ENCODE measurements at regions not wholly inside any gene's neighbourhood (a gene's known extent, or its start where the extent isn't known, plus 50 kb on each side); places are given as distances from the start of the nearest gene placed in this dataset.

DNA sequence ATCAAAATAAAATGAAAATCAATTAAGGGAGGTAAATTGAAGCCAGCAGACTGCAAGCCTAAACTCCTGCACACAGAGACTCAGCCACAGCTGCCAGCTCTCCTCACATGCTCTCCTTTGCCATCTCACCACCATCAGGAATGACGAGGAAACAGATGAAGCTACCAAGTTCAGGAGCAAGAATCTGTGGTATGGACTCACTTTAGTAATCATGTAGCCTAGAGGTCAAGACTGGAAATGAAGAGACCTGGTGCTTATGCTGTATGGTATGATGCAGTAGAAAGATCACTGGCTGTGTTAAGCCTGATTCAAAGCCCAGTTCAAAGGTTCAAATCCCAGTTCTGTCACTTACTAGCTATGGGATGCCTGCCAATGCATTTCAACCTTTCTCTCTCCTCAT lies 78.9 kb upstream of the CAMK1G start:
- no peak for DNase-seq

DNA sequence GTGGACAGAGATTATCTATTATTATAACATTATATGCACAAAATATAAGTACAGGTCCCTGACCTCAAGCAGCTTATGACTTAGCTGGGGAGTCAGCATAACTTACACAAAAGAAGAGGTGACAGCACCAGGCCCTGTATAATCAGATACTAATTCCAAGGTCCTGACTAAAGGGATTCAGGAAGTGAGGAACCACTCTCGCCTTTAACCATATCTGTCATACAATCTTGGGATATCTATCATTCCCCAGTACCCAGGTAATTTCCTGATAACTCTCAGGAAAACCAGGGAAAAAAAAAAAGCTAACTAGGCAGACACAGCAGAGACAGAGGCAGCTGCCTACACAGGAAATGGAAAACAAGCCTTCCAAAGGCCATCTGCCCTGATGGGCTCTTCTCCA lies 78.5 kb upstream of the CAMK1G start:
- no peak for DNase-seq

DNA sequence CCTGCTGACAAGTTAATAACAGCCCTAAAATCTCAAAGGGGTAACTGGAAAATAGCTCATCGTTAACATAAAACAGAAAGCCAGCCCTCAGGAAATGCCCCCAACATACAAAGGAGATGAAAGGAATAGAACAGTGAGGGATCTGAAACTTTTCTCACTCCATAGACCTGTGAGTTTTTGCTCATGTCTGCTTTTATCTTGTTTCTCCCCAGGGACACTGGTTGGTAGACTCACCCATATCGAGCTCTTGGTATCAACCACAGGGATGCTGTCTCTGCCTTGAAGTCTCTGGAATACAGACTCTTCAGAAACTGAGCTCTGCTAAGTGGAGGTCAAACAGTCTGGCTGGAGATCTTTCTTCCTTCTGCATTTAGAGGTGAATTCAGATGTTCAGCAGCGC lies 77.4 kb upstream of the CAMK1G start:
- DNase-seq = no peak

DNA sequence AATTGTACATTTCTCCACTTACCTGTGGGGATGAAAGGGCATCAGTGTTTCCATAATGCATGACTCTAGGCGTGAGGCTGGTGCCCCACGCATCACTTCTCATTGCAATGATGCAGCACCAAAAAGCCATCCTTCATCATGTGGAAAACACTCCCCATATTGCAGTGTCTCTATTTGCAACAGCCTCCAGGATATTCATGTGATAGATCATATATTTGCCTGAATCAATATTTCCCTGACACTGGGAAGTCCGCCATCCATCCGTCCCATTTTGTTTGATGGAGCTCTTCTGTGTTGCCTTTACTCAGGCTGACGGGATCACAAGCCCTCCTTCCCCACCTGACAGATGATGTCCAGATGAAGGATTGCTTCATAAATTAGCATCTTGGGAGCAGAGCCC lies 74.5 kb upstream of the CAMK1G start:
- no peak for DNase-seq

DNA sequence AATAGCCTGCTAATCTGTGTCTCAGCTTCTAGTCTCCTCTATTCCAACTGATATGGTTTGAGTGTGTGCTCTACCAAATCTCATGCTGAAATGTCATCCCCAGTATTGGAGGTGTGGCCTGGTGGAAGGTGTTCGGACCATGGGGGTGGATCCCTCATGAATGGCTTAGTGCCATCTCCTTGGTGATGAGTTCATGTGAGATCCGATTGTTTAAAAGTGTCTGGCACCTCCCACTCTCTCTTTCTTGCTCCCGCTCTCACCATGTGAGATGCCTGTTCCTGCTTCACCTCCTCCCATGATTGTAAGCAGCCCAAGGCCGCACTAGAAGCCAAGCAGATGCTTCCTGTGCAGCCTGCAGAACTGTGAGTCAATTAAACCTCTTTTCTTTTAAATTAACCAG lies 73.5 kb upstream of the CAMK1G start:
- no peak for DNase-seq

DNA sequence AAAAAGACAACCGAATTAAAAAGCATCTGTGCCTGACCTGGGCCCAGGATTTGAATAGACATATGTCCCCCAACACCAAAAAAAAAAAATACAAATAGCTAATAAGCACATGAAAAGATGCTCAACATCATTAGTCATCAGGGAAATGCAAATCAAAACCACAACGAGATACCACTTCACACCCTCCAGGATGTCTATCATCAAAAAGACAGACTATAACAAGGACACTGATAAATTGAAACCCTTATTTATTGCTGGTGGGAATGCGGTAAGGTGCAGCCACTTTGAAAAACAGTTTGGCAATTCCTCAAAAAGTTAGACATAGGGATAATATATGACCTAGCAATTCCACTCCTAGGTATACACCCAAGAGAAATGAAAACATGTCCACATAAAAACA lies 72.3 kb upstream of the CAMK1G start:
- no peak for DNase-seq

DNA sequence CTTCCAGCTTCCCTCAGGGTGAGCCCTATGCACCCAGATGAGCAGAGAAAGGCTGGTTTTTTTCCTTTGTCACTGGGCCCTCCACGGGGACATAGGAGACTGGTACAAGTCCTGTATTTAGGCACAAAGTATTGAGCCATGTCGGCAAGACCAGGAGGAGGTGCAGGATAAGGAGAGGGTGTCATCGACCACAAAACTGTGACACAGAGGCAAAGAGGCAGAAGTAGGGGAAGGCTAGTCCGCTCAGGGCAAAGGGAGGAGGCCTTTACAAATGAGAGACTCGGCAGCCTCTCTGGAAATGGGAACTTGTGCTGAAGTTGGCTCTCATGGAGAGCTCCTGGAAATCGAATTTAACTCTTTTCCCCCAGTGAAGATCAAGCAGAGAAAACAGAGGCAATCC lies 70.7 kb upstream of the CAMK1G start:
- DNase-seq = no peak

DNA sequence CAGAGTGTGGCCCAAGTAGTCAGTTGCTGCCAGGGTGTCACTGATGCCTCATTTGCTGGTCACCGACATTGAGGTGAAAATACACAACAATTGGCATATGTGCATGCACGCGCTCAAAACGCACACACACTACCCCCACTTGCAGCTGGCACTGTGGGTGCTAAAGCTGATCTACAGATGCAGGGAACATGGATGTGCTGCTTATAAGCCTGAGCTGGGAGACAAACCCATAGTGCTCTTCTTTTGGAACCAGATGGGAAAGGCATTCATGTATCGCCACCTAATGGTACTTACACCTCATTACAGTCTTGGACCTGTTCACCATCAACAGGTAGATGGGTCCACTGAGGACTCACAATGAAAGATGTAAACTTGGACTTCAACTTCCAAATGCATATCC lies 70.3 kb upstream of the CAMK1G start:
- DNase-seq = peak; percentile 28

DNA sequence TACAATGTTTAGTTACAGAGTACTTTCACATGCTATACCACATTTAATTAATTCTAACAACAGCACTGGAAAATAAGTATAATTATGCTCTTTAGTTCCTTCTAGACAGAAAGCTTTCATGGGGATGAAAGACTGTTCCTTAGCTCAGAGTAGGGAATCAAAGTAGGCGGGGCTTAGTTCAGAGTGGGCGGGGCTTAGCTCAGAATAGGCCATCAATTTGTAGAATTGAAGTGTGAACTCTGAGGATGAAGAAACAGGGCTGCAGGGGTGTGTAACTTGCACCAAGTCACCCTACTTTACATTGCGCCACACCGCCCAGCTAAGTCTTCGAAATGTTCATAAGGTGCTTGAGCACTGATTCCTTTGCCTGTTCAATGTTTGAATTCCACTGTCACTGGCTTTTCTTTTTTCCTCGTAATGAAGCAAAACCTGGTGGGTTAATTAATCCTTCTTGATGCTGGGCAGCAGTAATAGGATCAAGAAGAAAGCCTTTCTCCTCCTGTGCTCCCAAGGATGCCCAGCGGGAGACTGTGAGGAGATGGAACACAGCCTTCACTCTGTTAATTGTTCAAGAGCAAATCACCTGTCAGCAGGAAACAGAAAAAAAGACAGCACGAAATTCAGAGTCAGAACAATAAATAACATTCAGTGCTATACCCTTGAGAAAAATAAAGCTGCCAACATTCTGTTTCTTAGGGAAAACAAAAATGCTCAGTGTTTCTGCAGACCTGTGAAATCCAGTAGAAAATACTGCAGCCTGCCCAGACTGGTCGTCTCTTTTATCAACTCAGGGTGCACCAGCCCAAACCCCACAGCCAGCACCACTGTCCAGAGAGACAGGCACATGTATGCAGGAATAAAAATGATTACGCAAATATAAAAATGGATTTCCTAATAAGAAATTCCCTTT lies 66.5 kb upstream of the CAMK1G start:
- DNase-seq = no peak

DNA sequence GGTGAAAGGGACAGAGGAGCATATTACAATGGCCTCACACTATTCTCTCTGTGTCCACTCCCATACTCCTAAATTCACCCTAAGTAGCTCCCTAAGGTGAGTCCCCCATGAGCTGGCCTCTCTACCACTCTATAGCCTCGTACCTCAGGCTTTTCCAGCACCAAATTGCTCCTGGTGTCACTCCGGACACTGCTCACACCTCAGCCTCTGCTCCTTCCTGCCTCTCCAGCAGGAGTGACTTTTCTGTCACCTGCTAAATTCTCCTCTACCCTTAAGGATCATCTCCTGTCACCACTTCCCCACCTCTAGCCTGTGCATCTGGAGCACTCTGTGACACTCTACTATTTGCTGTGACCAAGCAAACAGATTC lies 65.8 kb upstream of the CAMK1G start:
- DNase-seq = no peak

DNA sequence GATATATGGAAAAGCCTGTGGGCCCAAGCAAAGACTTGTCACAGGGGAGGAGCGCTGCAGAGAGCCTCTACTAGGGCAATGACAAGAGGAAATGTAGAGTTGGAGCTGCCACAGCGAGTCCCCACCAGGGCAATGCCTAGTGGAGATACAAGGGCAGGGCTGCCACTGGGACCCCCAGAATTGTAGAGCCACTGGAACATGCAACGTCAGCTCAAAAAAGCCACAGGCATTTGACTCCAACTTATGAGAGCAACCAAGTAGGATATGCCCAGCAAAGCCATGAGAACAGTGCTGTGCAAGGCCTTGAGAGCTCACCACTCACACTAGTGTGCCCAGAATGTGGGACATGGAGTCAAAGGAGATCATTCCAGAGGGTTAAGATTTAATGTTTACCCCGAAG lies 63.7 kb upstream of the CAMK1G start:
- DNase-seq = no peak

DNA sequence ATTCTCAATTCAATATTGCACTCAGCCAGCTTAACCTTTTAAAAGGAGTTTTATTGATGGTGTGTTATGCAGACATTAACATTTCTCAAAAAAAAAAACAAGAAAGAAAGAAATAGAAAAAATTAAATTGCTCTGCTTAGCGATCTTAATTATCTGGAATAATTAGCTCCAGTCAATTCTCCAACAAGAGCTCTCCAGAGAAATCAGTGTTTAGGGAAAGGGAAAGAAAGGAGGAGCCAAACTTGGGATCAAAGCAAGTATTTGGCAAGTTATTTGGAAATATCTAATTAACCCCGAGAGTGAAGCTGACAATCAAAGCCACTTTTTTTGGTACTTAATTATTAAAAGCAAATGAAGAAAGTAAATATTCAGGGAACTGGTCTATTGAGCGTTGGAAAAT lies 60.7 kb upstream of the CAMK1G start:
- no peak for DNase-seq

DNA sequence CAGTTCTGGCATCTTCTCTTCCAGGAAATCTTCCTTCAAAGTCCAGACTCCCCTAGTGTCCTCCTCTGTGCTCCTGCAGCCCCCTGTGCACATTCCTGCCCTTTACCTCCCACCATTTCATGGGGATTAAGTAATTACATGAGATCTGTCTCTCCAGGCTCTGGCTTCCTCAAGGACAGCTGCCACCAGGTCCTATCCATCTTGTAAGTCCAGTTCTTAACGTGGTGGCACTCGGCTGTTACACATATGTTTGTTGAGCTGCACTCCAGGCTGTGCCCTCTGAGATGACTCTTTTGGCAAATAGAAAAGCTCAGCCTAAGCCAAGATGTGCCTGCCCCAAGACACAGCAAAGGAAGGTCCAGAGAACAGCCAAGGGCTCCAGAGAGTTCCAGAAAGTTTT lies 57.4 kb upstream of the CAMK1G start:
- DNase-seq = no peak

DNA sequence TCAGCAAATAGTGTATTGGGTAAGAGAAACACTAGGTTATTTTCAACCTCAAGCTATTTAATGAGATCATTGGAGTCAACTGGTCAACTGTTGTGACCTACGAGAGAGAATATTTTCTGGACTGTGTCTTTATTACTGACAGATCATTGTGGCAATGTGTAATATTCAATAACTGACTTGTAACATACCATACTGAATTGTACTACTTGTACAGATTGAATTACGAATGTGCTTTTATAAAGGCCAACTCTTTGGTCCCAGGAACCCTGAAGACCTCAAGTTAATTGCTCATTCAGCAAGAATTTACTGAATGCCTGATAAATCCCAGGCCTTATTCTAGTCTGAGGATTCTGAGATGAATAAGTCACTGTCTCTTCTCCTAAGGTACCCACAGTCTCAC lies 56.1 kb upstream of the CAMK1G start:
- no peak for DNase-seq

DNA sequence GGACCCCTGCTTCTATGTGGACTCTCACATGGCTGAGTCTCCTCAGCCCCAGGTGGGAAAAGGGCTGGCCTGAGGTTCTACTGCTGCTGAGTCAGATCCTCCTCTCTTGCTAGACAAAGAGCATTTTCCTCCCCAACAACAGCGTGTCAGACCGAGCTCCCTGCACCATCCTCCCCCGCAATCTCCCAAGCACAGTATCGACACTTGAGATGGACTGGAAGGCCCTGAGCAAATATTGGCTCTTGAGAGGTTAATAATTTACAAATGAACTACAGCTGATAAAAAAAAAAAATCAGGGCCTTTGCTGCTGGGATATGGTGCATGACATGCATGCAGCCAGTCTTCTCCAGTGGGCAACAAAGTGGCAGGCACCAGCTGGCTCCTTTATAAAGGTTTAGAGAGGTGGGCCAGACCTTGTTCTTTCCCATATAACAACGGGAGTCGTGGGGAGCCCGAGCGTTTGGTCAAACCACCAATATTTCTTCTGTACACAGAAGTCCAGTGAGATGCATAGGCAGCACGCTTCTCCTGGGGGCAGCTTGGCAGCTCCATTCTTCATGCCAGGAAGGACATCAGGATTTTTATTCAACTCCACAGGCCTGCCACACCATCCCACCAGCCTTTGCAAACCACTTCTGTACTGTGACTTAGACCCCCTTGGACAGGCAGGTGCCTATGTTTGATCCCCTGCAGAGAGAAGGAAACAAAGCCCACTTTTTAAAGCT lies 55.4 kb upstream of the CAMK1G start:
- DNase-seq = no peak

DNA sequence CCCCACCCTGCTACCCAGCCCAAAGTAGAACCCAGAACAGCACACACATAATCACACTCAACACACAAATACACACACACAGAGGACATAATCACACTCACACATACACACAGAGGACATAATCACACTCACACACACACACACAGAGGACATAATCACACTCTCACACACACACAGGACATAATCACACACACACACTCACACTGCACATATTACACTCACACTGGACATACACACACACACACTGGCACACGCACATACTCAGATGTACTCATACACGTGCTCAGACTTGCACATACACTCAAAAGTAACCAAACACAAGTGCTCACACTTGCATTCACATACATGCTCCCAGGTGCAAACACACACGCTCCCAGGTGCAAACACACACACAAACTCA lies 54.3 kb upstream of the CAMK1G start:
- no peak for DNase-seq

DNA sequence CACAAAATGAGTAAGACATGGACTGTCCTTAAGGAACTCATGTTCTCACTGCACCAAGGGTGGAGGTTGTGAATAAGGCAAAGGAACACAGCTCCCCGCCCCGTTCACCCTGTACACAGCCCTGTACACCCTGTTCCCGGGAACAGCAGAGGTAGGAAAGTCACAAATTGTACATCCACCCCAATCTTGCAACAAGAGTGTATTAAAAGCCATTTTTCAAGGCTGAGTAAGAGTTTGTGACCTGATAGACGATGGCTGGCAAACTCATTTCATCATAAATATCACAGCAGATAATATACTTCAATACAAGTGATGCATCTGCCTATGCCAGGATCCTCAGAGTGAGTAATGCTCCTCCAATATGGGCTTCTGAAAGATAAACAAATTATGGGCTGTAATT lies 52.5 kb upstream of the CAMK1G start:
- no peak for DNase-seq

DNA sequence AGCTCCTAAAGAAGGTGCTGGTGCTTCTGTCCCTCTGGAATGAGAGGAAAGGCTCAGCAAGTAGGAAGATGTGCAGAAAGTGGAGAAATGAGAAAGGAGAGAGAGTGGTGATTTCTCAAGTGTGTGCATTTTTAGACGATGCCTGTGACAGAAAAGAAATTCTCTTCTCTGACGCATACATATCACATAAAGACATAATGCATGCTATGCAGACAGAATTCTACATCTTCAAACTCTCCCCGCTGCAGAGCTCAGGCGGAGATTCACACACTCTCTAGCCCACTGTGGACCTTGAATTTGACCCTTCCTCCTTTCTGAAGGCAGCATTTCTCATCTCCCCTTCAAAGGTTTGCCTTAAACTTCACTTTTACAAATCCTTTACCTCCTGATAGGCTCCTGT lies 52.0 kb upstream of the CAMK1G start:
- DNase-seq = no peak

Measured in NCI-H2029 treated with DMSO at 0.1 percent for 48 hours (cell line).